Liver (tissue), 8 donors: ENCODE measurements at regions not wholly inside any gene's neighbourhood (a gene's known extent, or its start where the extent isn't known, plus 50 kb on each side); places are given as distances from the start of the nearest gene placed in this dataset.

ENCODE experiments used
- DNase-seq: peaks from one replicate; pipeline ENCODE4 v3.0.0-alpha.2; 2017; ENCODE audit warnings: low spot score
- H3K27ac ChIP-seq, 2 donors: one replicate each; pipeline ENCODE4 v1.7.0; 2013; ENCODE audit warnings: inconsistent platforms in 2 of 2, low read length in 2 of 2, control low read depth in 1 of 2, low read depth in 1 of 2, mild to moderate bottlenecking in 1 of 2
- H3K27me3 ChIP-seq, 4 donors: one replicate each; pipeline versions ENCODE4 v1.6.1 to v1.7.0; 2013; ENCODE audit warnings: low read length in 3 of 4, inconsistent platforms in 1 of 4, mild to moderate bottlenecking in 1 of 4, moderate library complexity in 1 of 4; ENCODE audit not compliant: control insufficient read depth in 4 of 4, insufficient read depth in 4 of 4
- H3K36me3 ChIP-seq, 4 donors: one replicate each; pipeline versions ENCODE4 v1.6.1 to v1.7.0; 2013; ENCODE audit warnings: low read length in 3 of 4, mild to moderate bottlenecking in 3 of 4, low read depth in 1 of 4, moderate library complexity in 1 of 4; ENCODE audit not compliant: control insufficient read depth in 4 of 4, insufficient read depth in 3 of 4
- H3K4me1 ChIP-seq, 4 donors: one replicate each; pipeline versions ENCODE4 v1.6.1 to v1.7.0; 2013; ENCODE audit warnings: low read length in 3 of 4, mild to moderate bottlenecking in 3 of 4, moderate library complexity in 1 of 4; ENCODE audit not compliant: control insufficient read depth in 4 of 4, insufficient read depth in 4 of 4
- H3K4me3 ChIP-seq, 3 donors: one replicate each; pipeline versions ENCODE4 v1.6.1 to v1.7.0; 2013; ENCODE audit warnings: low read length in 3 of 3, control low read depth in 1 of 3, low read depth in 1 of 3, mild to moderate bottlenecking in 1 of 3
- H3K9ac ChIP-seq, 2 donors: one replicate each; pipeline ENCODE4 v1.7.0; 2013; ENCODE audit warnings: low read length in 2 of 2, mild to moderate bottlenecking in 2 of 2, moderate library complexity in 2 of 2, control low read depth in 1 of 2, low read depth in 1 of 2
- H3K9me3 ChIP-seq, 4 donors: one replicate each; pipeline versions ENCODE4 v1.6.1 to v1.7.0; 2013; ENCODE audit warnings: low read length in 3 of 4; ENCODE audit not compliant: control insufficient read depth in 4 of 4
- CTCF ChIP-seq: fragments of 150-350 bp; IDR thresholded peaks from 2 replicates; pipeline ENCODE4 v1.5.1; 2017; ENCODE audit warnings: improper control_type of control experiment, low read depth, low read length; ENCODE audit not compliant: missing input control
- EGR1 ChIP-seq, 2 donors: IDR thresholded peaks; 2 replicates each; pipeline ENCODE4 v1.6.1; 2016 to 2018; ENCODE audit warnings: antibody characterized with exemption in 2 of 2, low read depth in 2 of 2
- FOXA2 ChIP-seq: IDR thresholded peaks from 2 replicates; pipeline ENCODE4 v1.6.1; 2016; ENCODE audit warnings: antibody characterized with exemption
- GABPA ChIP-seq, 2 donors: IDR thresholded peaks in 1 of 2; conservative IDR thresholded peaks in 1 of 2; 2 replicates each; pipeline ENCODE4 v1.6.1; 2016; ENCODE audit warnings: antibody characterized with exemption in 2 of 2, mild to moderate bottlenecking in 1 of 2, moderate library complexity in 1 of 2
- HNF4A ChIP-seq, 2 donors: conservative IDR thresholded peaks; 2 replicates each; pipeline ENCODE4 v1.6.1; 2016; ENCODE audit warnings: antibody characterized with exemption in 2 of 2, mild to moderate bottlenecking in 2 of 2
- HNF4G ChIP-seq: IDR thresholded peaks from 2 replicates; pipeline ENCODE4 v1.6.1; 2016; ENCODE audit warnings: antibody characterized with exemption
- MAX ChIP-seq: IDR thresholded peaks from 2 replicates; pipeline ENCODE4 v1.6.1; 2016; ENCODE audit warnings: antibody characterized with exemption
- NR2F2 ChIP-seq: IDR thresholded peaks from 2 replicates; pipeline ENCODE4 v1.6.1; 2016; ENCODE audit warnings: antibody characterized with exemption
- RAD21 ChIP-seq, 2 donors: IDR thresholded peaks; 2 replicates each; pipeline ENCODE4 v1.6.1; 2016; ENCODE audit warnings: antibody characterized with exemption in 2 of 2, mild to moderate bottlenecking in 2 of 2
- REST ChIP-seq: IDR thresholded peaks from 2 replicates; pipeline ENCODE4 v1.6.1; 2016; ENCODE audit warnings: antibody characterized with exemption, mild to moderate bottlenecking
- RXRA ChIP-seq, 2 donors: IDR thresholded peaks; 2 replicates each; pipeline ENCODE4 v1.6.1; 2017 to 2018; ENCODE audit warnings: antibody characterized with exemption in 2 of 2, mild to moderate bottlenecking in 1 of 2
- ZBTB33 ChIP-seq: IDR thresholded peaks from 2 replicates; pipeline ENCODE4 v1.6.1; 2016; ENCODE audit warnings: antibody characterized with exemption
- WGBS: extraction: QIAGEN DNeasy Blood & Tissue Kit; methylation state at CpG from one replicate; pipeline ENCODE4 v1.1.7; 2013; 5-methylcytosine and 5-hydroxymethylcytosine counted together
- donor health status: healthy.
- donor health status: healthy.
- donor health status: healthy.
- donor health status: healthy.
- donor health status: healthy.

GRCh38 chr4:116688536-116688935 lies 396.8 kb downstream of the TRAM1L1 start:
- DNase-seq: no peak
- Histone ChIP-seq H3K27ac (no peak overlapping the region), H3K4me1 (no peaks in the 10 kb centered on the region), H3K9me3 (no peaks in the 10 kb centered on the region), H3K36me3 (no peaks in the 10 kb centered on the region), H3K27me3 (no peaks in the 10 kb centered on the region), H3K9ac (no peak overlapping the region), H3K4me3 (no peak overlapping the region)
- TF ChIP-seq ZBTB33 (no peak), REST (no peak), CTCF (no peak), NR2F2 (no peak), GABPA (IDR thresholded peaks at IDR 0.05 in 1 of 2, conservative IDR thresholded peaks at IDR 0.05 in 1 of 2) (no peak), MAX (no peak), EGR1 (IDR thresholded peaks at IDR 0.05; ENCODE audit: low read depth in 2 of 2) (no peak), RAD21 (IDR thresholded peaks at IDR 0.05) (no peak), HNF4G (no peak), HNF4A (conservative IDR thresholded peaks at IDR 0.05) (no peak)
- 89% methylated on average over 1 of the region's 1 CpG for WGBS

- Histone ChIP-seq H3K27me3 (peaks cover 0 to 2% (median 0%) of the 10 kb centered on the region in 4 donors), H3K9me3 (peaks cover 0 to 3% (median 0%) of the 10 kb centered on the region in 4 donors), H3K27ac (no peak overlapping the region), H3K9ac (no peak overlapping the region), H3K36me3 (no peaks in the 10 kb centered on the region), H3K4me3 (no peak overlapping the region), H3K4me1 (no peaks in the 10 kb centered on the region)
- TF ChIP-seq HNF4A (conservative IDR thresholded peaks at IDR 0.05) (no peak), REST (no peak), RXRA (IDR thresholded peaks at IDR 0.05) (no peak), RAD21 (IDR thresholded peaks at IDR 0.05) (no peak), MAX (no peak), EGR1 (IDR thresholded peaks at IDR 0.05; ENCODE audit: low read depth in 2 of 2) (no peak), FOXA2 (no peak)
- DNase-seq: no peak
- WGBS: 22% methylated on average over 2 of the region's 2 CpGs
These were observed 417.2 kb downstream of the TRAM1L1 start for GRCh38 chr4:116668190-116668589.
